ENCODE measurements at regions not wholly inside any gene's neighbourhood (a gene's known extent, or its start where the extent isn't known, plus 50 kb on each side); places are given as distances from the start of the nearest gene placed in this dataset.
"Not testable (repeated sequence)": the region's sequence is repeated elsewhere in the genome, so short reads cannot be mapped to it uniquely, and the experiment has no call there.

DNA sequence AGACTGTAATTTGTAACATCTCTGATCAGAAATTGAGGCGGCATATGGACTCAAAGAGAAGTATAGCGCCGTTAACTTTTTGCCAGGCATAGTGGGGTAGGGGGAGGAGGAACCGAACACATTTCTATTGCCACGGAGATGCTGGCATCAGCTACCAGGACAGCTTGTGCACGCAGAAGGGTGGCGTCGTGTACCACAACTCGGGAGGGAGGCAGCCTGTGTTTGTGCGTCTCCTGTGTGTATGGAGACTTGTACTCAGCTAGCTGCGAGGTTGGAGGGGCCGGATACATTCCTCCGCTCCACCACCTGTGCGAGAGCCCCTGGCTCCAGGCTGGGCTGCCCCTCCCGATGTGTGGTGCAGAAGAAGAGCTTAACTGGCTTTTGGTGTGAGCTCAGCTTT is 634.8 kb downstream of the TYW1 start:
- no peak for DNase-seq

GRCh38 chr7:67635271-67635670 is 638.6 kb downstream of the TYW1 start:
- DNase-seq, result no peak

- DNase-seq, result no peak
Measured at GRCh38 chr7:67636348-67637022, 639.9 kb downstream of the TYW1 start.

DNA sequence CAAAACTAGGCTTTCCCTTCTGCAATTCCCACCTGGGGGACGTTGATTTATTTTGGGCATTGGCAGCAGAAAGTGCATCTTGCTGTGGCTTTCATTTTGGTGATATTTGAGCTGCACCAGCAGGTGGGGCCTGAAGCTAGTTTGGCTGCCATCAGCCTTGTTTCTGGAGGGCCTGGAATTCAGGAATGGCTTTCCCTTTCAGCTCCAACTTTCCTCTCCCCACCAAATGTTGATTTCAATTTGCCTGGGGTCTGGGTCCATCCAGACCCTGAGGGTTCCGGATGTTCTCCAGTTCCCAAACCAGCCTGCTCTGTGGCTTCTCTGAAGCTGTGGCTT is 640.4 kb downstream of the TYW1 start:
- DNase-seq, result no peak

- DNase-seq, result not testable (repeated sequence)
Measured at GRCh38 chr7:67642542-67642941, 645.9 kb downstream of the TYW1 start.

- no peak for DNase-seq
Measured at GRCh38 chr7:67644151-67644550, 647.5 kb downstream of the TYW1 start.

DNA sequence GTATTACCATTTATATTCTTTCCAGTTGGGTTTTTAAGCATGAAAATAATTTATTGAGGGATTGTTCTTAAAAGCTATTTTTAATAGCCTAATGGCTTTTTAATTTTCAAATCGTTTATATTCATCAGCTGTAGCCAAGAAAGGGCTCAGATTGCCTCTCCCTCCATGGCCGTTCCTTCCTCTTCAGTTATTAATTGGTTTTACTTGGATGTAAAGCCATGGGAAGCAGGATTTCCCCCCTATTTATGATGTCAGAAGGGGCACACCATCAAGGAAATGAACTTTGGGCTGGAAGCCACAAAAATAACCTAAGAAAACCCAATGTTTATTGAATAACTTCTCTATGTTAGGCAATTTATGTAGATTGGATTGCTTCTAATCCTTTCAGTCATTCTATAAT is 656.3 kb downstream of the TYW1 start:
- no peak for DNase-seq

DNA sequence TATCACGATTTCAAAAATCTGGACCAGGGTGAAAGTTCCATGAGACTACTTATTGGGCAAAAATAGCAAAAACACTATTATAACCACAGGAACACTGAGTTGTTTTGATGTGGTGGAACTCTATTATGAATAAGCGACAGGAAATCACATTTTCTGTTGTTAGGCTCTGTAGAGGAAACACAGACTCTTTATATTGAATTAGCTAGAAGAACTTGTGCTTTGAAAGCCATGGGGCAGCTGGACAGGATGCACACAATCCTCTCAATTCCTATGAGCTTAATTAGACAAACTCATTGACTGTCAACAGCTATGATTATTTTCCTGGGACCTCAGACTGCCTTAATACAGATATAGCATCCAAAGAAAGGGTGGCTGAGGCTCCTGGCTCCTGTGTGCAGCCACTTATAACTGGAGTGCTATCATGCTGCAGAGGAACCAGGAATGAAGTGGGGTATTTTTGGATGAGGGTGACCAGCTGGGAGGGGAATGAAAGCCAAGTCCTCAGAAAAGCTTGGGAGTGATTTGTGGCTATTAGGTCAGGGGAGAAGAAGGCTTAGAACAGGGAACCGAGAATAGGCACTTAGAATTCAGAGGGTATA is 657.3 kb downstream of the TYW1 start:
- DNase-seq, result no peak

- DNase-seq, result no peak
Measured at GRCh38 chr7:67654642-67655041, 658.0 kb downstream of the TYW1 start.

GRCh38 chr7:67655168-67655567 is 658.5 kb downstream of the TYW1 start:
- DNase-seq, result no peak

DNA sequence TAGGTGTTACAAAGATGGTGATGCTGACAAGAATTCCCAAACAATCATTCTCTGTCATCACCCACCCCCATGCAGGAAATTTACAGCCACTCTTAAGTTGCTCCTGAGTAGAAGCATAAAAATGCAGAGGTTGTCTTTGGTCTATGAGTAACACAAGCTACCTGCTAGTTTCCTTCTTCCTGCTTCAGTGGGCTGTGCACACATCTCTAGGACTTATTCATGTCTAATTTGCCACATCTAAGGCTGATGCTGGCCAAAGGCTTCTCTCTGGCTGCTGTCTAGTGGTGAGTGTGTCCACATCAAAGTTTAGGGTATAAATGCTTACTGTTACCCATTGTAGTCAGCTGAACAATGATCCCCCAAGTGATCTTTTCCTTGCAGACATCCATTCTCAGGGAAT is 662.5 kb downstream of the TYW1 start:
- DNase-seq, result no peak

DNA sequence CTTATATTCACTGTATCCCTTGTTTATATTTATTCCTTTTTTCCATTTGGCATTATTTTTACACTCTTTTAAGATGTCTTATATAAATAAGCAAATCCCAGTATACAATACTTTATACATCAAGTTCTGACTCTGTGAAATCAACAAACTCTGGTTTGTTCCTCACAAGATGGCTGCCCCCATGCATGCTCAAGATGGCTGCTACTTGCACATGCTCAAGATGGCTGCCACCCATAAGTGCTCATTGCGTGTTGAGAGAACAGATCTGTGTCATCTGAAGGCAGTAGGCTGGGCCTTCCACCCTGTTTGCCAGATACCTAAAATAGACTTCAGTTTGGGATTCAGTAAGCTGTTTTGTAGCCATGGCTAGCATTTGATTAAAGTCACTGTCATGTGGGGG is 666.2 kb downstream of the TYW1 start:
- DNase-seq, result no peak

GRCh38 chr7:67663644-67664043 is 667.0 kb downstream of the TYW1 start:
- DNase-seq, result no peak

GRCh38 chr7:67666359-67666758 is 669.7 kb downstream of the TYW1 start:
- DNase-seq, result not testable (repeated sequence)

- DNase-seq, result no peak
Measured at GRCh38 chr7:67671006-67671548, 674.4 kb downstream of the TYW1 start.

- DNase-seq, result no peak
Measured at GRCh38 chr7:67673861-67674260, 677.2 kb downstream of the TYW1 start.

GRCh38 chr7:67674862-67675261 is 678.2 kb downstream of the TYW1 start:
- not testable (repeated sequence) for DNase-seq

- no peak for DNase-seq
Measured at GRCh38 chr7:67675971-67676370, 679.3 kb downstream of the TYW1 start.

GRCh38 chr7:67678419-67678818 is 681.8 kb downstream of the TYW1 start:
- no peak for DNase-seq

GRCh38 chr7:67683628-67684027 is 687.0 kb downstream of the TYW1 start:
- no peak for DNase-seq

DNA sequence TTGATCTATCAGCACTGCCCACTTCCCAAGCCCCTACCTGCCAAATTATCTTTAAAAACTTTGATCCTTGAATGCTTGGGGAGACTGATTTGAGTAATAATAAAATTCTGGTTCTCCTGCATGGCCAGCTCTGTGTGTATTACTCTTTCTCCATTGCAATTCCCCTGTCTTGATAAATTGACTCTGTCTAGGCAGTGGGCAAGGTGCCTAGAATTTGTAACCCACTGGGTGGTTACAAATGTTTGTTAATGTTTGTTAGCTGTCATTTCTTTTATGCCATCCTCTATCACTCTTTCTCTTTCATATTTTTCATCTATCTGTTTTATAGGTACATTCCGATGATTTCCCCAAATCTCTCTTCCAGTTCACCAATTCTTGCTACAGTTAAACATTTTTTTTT is 694.1 kb downstream of the TYW1 start:
- no peak for DNase-seq

DNA sequence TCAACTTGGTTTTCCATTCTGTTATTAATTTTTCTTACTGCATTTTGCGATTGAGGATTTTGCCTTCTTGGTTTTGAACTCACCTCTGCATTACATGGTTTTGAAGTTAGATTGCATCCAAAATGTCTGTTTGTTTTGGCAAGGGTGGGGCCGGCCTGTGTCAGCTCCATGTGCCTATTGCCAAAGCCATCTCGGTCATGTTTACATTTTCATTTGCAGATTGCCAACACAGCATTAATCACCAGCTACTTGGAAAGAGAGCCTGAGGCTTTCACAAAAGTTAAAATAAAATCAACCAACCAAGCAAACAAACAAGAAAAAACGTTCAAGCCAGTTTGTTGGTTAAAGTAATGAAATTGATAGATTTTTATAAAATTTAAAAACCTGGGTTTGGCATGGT is 695.8 kb downstream of the TYW1 start:
- DNase-seq, result no peak

GRCh38 chr7:67696124-67696523 is 699.5 kb downstream of the TYW1 start:
- DNase-seq, result no peak

- DNase-seq, result no peak
Measured at GRCh38 chr7:67696878-67697277, 700.2 kb downstream of the TYW1 start.

DNA sequence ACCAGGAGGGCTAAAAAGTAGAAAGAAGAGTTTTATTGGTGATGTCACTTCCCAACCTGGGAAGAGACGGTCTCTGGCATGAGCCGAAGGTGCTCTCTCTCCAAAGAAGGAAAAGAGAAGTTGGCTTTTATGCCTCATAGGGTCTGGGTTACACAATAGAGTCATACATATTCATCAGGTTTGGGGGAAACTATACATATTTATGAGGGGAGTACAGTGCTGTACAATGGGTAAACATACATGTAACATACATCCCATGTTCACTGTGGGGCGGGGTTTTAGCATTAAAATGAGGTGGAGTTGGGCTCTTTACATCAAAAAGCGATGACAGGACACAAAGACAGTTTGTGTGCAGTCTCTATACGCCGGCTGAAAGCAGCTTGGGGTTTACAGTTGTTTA is 701.7 kb downstream of the TYW1 start:
- no peak for DNase-seq

Measured in GF-D8 (cell line).